ENCODE measurements at regions not wholly inside any gene's neighbourhood (a gene's known extent, or its start where the extent isn't known, plus 50 kb on each side); places are given as distances from the start of the nearest gene placed in this dataset.

GRCh38 chr3:137519602-137520001 lies 244.5 kb upstream of the SOX14 start:
- TF ChIP-seq GATA3 (IDR thresholded peaks at IDR 0.05; ENCODE audit: low read depth, low read length) (no peak), GATA2 (IDR thresholded peaks at IDR 0.05; ENCODE audit: low read depth, low read length) (no peak)

All from SH-SY5Y (cell line).